GM23248 (cell line): ENCODE measurements at regions not wholly inside any gene's neighbourhood (a gene's known extent, or its start where the extent isn't known, plus 50 kb on each side); places are given as distances from the start of the nearest gene placed in this dataset.

Experiments used
- EZH2 ChIP-seq: fragments of 200-600 bp; sonication (generic); IDR thresholded peaks from 2 replicates; pipeline ENCODE4 v1.6.1; 2018; ENCODE audit warnings: antibody characterized with exemption, mild to moderate bottlenecking; ENCODE audit not compliant: insufficient read depth, poor library complexity, severe bottlenecking
- EZH2phosphoT487 ChIP-seq: fragments of 200-600 bp; sonication (generic); IDR thresholded peaks from 2 replicates; pipeline ENCODE4 v1.6.1; 2018; ENCODE audit warnings: antibody characterized with exemption, moderate library complexity, mild to moderate bottlenecking, low read depth; ENCODE audit not compliant: insufficient read depth

DNA sequence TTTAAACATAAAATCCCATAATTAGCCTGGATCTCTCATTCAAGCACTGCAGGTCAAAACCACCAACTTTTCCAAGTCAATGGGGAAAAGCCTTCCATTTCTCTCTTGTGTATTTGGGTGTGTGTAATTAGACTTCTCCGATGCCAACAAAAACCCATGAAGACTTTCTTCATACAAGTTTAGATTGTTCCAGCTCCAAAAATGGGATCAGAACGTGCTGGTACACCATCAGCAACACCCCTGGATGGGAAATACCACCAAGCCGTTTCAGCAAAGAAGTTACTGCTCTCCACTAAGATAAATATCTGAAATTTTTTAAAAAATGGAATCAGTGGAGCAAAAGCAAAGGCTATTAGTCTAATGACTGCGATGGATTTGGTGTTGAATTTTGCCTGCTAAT is 837.3 kb upstream of the SOX9 start:
- TF ChIP-seq EZH2 (no peak), EZH2phosphoT487 (no peak)
